Stimulated activated naive B cell treated with anti-CD40 and anti-IgM and Interleukin-4, amounts not matched to agents 10 μg/mL and 1 μg/mL and 100 μg/mL, for 72 hours (primary cell): ENCODE measurements at regions not wholly inside any gene's neighbourhood (a gene's known extent, or its start where the extent isn't known, plus 50 kb on each side); places are given as distances from the start of the nearest gene placed in this dataset.

ENCODE experiments used
- ATAC-seq, 2 donors: fragments of 150-1000 bp; cut with Tn5 transposase; replicated peaks; 2 replicates each; pipeline ENCODE4 v1.10.0; 2021; ENCODE audit warnings: moderate library complexity in 1 of 2
- DNase-seq: peaks from one replicate; pipeline ENCODE4 v3.0.0; 2021
- H3K27ac Mint-ChIP-seq: one replicate; pipeline ENCODE4 v1.8.0; 2022; ENCODE audit warnings: mild to moderate bottlenecking, mixed read lengths
- H3K27me3 Mint-ChIP-seq, 2 donors: one replicate each; pipeline ENCODE4 v1.8.0; 2022; ENCODE audit warnings: mixed read lengths in 2 of 2
- H3K36me3 Mint-ChIP-seq, 2 donors: one replicate each; pipeline ENCODE4 v1.8.0; 2022; ENCODE audit warnings: mixed read lengths in 2 of 2, mild to moderate bottlenecking in 1 of 2
- H3K4me1 Mint-ChIP-seq, 2 donors: one replicate each; pipeline ENCODE4 v1.8.0; 2022; ENCODE audit warnings: mixed read lengths in 2 of 2, mild to moderate bottlenecking in 1 of 2
- H3K4me3 Mint-ChIP-seq, 2 donors: one replicate each; pipeline ENCODE4 v1.8.0; 2022; ENCODE audit warnings: mild to moderate bottlenecking in 2 of 2, mixed read lengths in 2 of 2, moderate library complexity in 1 of 2
- H3K9me3 Mint-ChIP-seq, 2 donors: one replicate each; pipeline ENCODE4 v1.8.0; 2022; ENCODE audit warnings: mixed read lengths in 2 of 2, mild to moderate bottlenecking in 1 of 2

DNA sequence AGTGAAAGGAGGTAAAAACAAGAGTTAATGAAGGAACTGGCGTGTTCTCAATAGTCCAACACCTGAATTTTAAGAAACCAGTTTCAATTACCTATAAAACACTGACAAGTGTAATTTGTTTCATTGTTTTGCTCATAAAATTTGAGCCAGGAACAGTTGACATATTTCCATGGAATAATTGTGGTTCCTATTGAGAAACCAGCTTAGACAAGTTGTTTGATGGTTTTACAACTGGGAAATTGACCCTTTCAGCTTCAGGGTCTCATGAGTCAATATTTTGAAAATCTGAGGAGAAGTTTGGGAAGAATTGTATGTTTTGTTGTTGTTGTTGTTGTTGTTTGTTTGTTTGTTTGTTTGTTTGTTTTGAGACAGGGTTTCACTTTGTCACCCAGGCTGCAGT is 69.1 kb upstream of the GADD45A start:
- Mint-ChIP-seq H3K4me3 (no peak overlapping the region), H3K9me3 (no peaks in the 10 kb centered on the region), H3K27ac (no peak overlapping the region), H3K4me1 (peaks cover 0 to 1% of the 10 kb centered on the region in 2 donors), H3K27me3 (no peaks in the 10 kb centered on the region), H3K36me3 (no peaks in the 10 kb centered on the region)
- ATAC-seq: no peak
- no peak for DNase-seq

DNA sequence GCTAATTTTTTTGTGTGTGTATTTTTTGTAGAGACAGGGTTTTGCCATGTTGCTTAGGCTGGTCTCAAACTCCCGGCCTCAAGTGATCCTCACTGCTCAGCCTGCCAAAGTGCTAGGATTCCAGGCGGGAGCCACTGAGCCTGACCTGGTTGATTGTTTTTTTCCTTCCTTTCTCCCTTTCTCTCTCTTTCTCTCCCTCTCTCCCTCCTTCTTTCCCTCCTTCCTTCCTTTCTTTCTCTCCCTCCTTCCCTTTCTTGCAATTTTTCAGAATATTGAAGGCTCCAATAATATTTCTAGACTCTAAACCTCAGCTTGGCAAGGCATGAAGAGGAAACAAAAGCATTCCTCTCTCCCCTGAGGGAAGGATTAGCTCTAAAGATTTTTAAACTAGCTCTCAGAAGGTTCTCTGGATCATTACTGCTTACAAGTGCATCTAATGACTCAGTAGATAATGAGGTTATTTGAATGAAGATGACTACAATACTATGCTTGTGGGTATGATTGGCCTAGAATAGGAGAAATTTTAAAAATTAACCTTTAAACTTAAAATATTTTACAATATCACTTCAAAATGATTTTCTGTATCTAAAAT is 68.5 kb upstream of the GADD45A start:
- peaks cover 0 to 1% of the 10 kb centered on the region in 2 donors for H3K4me1 Mint-ChIP-seq
- no peaks in the 10 kb centered on the region for H3K36me3 Mint-ChIP-seq
- no peaks in the 10 kb centered on the region for H3K9me3 Mint-ChIP-seq
- ATAC-seq (no peak), DNase-seq (no peak)
- H3K4me3 Mint-ChIP-seq: no peak overlapping the region
- no peak overlapping the region for H3K27ac Mint-ChIP-seq
- no peaks in the 10 kb centered on the region for H3K27me3 Mint-ChIP-seq

DNA sequence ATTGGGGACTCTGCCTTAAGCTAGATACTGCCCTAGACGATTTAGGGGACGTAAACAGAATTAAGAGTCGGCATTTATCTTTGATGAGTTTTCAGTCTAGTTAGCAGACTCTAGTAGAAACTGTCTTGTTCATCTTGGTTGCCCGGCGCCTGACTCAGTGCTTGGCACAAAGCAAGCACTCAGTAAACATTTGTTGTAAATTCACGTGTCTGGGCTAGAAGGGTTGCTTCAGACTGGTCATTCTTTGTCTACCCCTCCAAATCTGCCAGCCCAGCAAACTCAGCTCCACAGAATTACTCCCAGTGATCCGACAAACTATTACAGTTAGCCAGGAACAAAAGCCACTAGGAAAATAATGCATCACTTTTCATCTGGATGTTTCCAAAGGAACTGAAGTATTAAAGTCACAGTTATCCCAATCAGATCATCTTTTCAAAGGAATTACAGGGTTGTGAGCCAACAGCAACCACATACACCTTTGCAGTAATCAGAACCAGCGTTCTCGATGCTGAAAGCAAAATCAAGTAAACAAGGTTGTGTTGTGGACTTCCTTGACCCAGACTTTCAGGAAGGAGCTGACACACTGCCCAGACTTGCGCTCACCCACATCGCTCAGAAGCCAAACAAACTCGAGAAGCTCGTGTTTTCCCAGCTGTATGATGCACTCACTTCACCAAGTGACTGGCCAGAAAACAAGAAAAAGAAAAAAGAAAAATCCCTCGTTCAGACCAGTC is 66.5 kb upstream of the GADD45A start:
- DNase-seq (no peak), ATAC-seq (no peak)
- Mint-ChIP-seq H3K9me3 (no peaks in the 10 kb centered on the region), H3K4me3 (no peak overlapping the region), H3K27me3 (no peaks in the 10 kb centered on the region), H3K27ac (no peak overlapping the region), H3K36me3 (no peaks in the 10 kb centered on the region), H3K4me1 (no peaks in the 10 kb centered on the region)

DNA sequence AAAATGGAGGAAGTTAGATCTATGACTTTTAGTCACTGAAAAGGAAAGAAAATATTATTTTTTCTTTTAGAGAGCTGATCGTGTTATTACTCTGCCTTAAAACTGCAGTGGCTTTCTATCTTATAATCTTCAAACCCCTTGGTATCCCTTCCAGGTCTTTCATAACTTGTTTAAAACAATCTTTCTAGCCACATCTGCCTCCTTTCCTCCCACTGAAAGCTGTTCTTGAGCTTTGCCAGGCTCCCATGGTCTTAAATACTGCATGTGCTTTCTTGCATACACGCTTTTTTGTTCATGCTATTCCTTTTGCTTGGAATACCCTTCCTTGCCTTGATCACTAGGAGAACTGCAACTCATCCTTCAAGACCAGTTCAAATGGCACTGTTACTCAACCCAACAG is 65.9 kb upstream of the GADD45A start:
- no peak overlapping the region for H3K4me3 Mint-ChIP-seq
- H3K27ac Mint-ChIP-seq: no peak overlapping the region
- ATAC-seq (no peak), DNase-seq (no peak)
- H3K9me3 Mint-ChIP-seq: no peaks in the 10 kb centered on the region
- H3K27me3 Mint-ChIP-seq: no peaks in the 10 kb centered on the region
- no peaks in the 10 kb centered on the region for H3K36me3 Mint-ChIP-seq
- no peaks in the 10 kb centered on the region for H3K4me1 Mint-ChIP-seq

DNA sequence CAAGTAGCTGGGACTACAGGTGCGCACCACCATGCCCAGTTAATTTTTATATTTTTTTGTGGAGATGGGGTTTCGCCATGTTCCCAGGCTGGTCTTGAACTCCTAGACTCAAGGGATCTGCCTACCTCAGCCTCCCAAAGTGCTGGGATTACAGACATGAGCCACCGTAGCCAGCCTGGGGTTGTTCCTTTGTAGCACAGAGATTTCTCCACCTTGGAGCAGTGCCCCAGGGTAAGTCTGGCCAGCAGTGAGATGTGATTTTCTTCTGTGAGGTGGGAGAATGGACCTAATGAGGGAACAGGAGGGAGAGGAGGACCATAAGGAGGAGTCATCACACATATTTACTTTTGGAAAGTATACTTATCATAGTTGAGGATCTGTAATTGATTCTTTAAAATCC is 61.1 kb upstream of the GADD45A start:
- H3K27me3 Mint-ChIP-seq: peaks cover 4 to 11% of the 10 kb centered on the region in 2 donors
- ATAC-seq (no peak), DNase-seq (no peak)
- H3K27ac Mint-ChIP-seq: no peak overlapping the region
- H3K4me3 Mint-ChIP-seq: no peak overlapping the region
- H3K9me3 Mint-ChIP-seq: no peaks in the 10 kb centered on the region
- H3K36me3 Mint-ChIP-seq: no peaks in the 10 kb centered on the region
- H3K4me1 Mint-ChIP-seq: no peaks in the 10 kb centered on the region

DNA sequence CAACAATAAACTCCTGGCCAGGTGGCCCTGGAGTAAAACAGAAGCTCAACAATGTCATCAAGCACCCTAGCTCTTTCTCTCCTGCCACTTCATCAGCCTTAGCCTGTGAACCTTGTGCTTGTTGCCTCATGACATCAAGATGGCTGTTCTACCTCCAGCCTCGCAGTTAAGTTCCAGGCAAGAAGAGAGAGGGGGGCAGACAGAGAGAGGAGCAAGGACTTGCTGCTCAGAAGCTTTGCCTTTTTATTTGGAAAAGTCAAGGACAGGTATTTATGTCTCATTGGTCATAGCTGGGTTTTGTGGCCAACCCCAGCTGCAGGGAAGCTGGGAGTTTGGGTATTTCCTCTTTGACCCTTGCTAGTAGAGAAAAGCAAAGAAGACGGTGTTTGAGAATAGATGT is 60.3 kb upstream of the GADD45A start:
- Mint-ChIP-seq H3K27me3 (peaks cover 4 to 11% of the 10 kb centered on the region in 2 donors), H3K9me3 (no peaks in the 10 kb centered on the region), H3K27ac (no peak overlapping the region), H3K36me3 (no peaks in the 10 kb centered on the region), H3K4me1 (no peaks in the 10 kb centered on the region), H3K4me3 (no peak overlapping the region)
- ATAC-seq: no peak
- DNase-seq: no peak

DNA sequence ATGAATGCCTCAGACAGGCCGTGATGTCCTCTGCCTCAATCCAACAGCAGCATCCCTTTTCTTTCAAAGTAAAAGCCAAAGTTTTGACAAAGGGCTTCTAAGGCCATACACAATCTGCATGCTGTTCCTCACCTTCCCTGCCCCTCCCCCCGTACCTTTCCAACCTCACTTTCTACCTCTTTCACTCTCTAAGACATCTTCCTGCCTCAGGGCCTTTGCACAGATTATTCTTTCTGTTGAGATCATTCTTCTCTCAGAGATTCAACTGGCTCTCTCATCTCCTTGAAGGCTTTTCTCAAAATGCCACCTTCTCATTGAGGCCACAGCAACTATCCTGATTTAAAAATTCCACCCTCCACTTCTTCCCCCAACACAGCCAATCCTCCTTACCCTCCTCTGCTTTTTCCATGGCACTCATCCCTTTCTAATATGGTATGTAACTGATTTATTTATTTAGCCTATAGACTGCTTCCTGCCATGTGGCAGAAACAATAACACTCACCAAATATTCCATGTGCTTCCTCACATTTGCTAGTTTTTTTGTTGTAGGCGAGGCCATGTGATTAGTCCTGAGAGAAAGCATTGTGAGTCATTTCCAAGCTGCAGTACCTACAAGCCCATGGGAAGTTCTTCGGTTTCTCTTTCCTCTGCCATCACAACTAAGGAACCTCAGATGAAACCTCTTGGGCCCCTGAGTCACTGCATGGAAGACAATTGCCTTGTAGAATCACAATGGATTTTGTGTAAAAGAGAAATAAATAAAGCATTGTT is 58.7 kb upstream of the GADD45A start:
- H3K27ac Mint-ChIP-seq: no peak overlapping the region
- H3K4me3 Mint-ChIP-seq: no peak overlapping the region
- H3K27me3 Mint-ChIP-seq: peaks cover 4 to 11% of the 10 kb centered on the region in 2 donors
- ATAC-seq: no peak
- H3K9me3 Mint-ChIP-seq: no peaks in the 10 kb centered on the region
- no peaks in the 10 kb centered on the region for H3K36me3 Mint-ChIP-seq
- no peaks in the 10 kb centered on the region for H3K4me1 Mint-ChIP-seq
- no peak for DNase-seq

DNA sequence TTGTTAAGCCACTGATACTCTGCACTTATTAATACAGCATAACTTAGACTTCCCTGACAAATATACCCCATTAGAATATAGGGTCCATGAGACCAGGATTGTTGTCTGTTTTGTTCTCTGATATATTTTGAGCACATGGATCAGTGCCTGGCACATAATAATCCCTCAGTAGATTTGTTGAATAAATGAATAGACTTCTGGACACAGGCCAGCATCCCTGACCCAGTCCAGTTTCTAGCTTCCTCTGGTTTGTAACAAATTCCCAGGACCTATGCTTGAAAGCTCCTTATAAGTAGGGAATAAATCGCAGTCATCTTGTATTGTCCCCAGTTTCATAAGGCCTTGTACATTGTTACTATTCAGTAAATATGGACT is 58.2 kb upstream of the GADD45A start:
- Mint-ChIP-seq H3K27me3 (peaks cover 4 to 11% of the 10 kb centered on the region in 2 donors), H3K36me3 (no peaks in the 10 kb centered on the region), H3K9me3 (no peaks in the 10 kb centered on the region), H3K4me3 (no peak overlapping the region), H3K4me1 (no peaks in the 10 kb centered on the region), H3K27ac (no peak overlapping the region)
- no peak for DNase-seq
- no peak for ATAC-seq

DNA sequence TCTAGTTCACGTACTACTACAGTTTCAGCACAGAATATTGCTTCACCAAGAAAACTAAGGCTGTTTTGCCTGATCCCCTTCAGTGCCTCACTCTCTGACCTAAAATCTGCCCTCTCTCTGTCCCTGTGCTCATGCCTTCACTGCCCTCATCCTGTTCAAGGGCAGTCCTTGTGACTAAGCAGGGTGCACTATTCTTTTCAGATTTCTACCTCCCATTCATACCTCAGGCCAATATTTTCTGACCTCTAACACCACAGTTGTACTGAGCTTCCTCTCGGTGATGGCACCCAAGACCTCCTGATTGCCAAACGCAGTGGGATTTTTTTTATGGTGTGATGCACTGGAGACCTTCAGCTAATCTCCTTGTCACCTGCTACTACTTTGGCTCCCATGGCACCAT is 57.7 kb upstream of the GADD45A start:
- DNase-seq: no peak
- no peaks in the 10 kb centered on the region for H3K9me3 Mint-ChIP-seq
- no peak for ATAC-seq
- no peaks in the 10 kb centered on the region for H3K4me1 Mint-ChIP-seq
- no peak overlapping the region for H3K4me3 Mint-ChIP-seq
- peaks cover 4 to 11% of the 10 kb centered on the region in 2 donors for H3K27me3 Mint-ChIP-seq
- no peaks in the 10 kb centered on the region for H3K36me3 Mint-ChIP-seq
- no peak overlapping the region for H3K27ac Mint-ChIP-seq

DNA sequence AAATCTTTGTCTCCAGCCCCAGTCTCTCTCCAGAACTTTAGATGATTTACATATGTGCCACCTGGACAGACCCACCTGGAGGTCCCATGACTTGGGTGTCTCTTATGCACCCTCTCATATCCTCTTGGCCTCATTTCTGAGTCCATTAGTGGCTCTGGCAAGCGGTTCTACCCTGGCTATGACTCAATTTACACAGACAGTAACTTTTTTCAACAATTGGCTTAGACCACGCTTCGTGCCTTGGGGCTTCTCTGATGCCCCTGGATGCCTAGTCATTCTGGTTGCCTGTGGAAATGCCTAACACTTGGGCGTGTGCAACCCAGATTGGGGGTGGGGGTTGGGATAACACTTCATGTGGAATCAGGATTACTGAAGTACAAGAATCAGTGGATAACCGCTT is 57.1 kb upstream of the GADD45A start:
- Mint-ChIP-seq H3K27ac (no peak overlapping the region), H3K27me3 (peaks cover 4 to 11% of the 10 kb centered on the region in 2 donors), H3K36me3 (no peaks in the 10 kb centered on the region), H3K4me1 (peaks cover 0 to 3% of the 10 kb centered on the region in 2 donors), H3K9me3 (no peaks in the 10 kb centered on the region), H3K4me3 (no peak overlapping the region)
- ATAC-seq: no peak
- DNase-seq: no peak

DNA sequence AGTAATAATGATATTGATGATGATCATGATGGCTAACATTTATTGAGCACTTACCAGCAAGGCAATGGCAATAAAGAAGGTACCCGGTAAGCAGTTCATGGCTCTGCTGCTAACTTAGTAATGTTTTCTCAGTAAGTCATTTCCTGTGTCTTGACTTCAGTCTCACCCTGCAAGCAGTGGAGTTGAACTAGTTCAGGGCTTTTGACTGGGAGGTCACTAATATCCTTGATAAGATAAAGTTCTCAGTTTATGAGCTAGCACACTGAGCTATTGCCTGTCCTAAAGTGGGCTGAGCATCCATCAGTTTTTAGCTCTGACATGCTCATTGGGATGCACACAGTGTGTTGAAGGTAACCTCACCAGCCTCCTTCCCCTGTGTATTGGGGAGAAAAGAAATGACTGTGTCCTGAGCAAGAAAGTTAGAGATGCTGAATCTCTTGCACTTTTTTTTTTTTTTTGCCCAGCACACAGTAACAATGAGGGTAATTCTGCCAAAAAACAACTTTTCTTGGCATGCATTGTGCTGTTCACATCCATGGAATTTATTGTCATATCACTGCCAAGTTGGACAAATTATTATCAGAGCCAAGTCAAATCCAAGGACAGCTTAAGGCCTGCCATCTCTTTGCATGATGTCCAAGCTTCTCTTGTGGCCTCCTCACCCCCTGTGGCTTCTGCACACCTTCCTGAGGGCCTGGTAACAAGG is 55.5 kb upstream of the GADD45A start:
- no peaks in the 10 kb centered on the region for H3K36me3 Mint-ChIP-seq
- no peaks in the 10 kb centered on the region for H3K9me3 Mint-ChIP-seq
- no peak overlapping the region for H3K4me3 Mint-ChIP-seq
- no peak overlapping the region for H3K27ac Mint-ChIP-seq
- no peak for DNase-seq
- ATAC-seq: no peak
- peaks cover 2 to 13% of the 10 kb centered on the region in 2 donors for H3K4me1 Mint-ChIP-seq
- H3K27me3 Mint-ChIP-seq: peaks cover 4 to 11% of the 10 kb centered on the region in 2 donors

DNA sequence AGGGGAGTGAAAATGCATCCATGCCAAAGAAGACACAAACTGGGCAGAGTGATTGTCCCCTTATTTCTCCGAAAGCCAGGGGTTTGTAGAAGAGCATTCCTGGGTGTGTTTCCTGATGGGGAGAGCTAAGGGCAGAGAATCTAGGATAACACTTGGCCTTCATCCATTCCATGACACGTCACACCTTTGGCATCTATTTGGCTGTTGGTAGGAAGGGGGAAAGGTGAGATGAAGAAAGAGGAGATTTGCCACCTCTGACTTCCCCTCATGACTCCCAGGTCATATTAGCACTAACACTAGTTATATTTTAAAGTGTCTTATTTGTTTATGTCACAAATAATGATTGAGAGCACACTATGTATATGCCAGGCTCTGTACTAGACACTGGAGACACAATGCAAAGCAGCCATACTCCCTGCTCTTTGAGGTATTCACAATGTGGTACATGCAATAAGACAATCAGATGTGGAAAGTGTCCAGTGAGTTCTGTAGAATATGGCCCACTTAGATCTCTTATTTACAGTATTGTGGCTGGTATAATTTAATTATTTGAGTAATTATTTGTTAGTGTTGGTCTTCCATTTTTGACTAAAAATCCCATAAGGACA is 54.5 kb upstream of the GADD45A start:
- Mint-ChIP-seq H3K27me3 (peaks cover 4 to 11% of the 10 kb centered on the region in 2 donors), H3K9me3 (no peaks in the 10 kb centered on the region), H3K36me3 (no peaks in the 10 kb centered on the region), H3K4me1 (peaks cover 11 to 23% of the 10 kb centered on the region in 2 donors), H3K4me3 (no peak overlapping the region), H3K27ac (no peak overlapping the region)
- ATAC-seq: no peak
- DNase-seq: no peak

DNA sequence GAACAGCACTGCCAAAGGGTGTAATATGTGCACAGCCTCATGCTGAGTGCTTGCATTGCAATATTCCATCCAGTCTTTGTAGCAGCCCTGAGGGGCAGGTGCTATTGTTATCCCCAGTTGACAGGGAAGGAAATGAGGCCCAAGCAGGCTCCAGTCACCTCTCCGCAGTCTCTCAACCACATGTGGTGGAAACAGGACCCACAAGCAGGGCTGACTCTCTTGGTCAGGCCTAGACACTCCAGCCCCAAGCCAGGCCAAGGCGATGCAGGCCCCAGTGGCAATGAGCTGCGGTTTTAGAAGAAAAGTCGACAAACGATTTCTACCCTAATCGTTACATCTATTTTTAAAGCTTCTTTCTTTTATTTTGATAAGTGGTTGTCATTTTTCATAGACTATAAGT is 52.6 kb upstream of the GADD45A start:
- DNase-seq (no peak), ATAC-seq (no peak)
- Mint-ChIP-seq H3K4me1 (peaks cover 14 to 27% of the 10 kb centered on the region in 2 donors), H3K4me3 (no peak overlapping the region), H3K27me3 (peaks cover 4 to 11% of the 10 kb centered on the region in 2 donors), H3K9me3 (no peaks in the 10 kb centered on the region), H3K27ac (no peak overlapping the region), H3K36me3 (no peaks in the 10 kb centered on the region)
